NCI-H345 (cell line): ENCODE measurements at regions not wholly inside any gene's neighbourhood (a gene's known extent, or its start where the extent isn't known, plus 50 kb on each side); places are given as distances from the start of the nearest gene placed in this dataset.
"Not testable (repeated sequence)": the region's sequence is repeated elsewhere in the genome, so short reads cannot be mapped to it uniquely, and the experiment has no call there.

ENCODE experiments used
- DNase-seq: peaks from one replicate; lab custom pipeline; 2025; lab: John Stamatoyannopoulos, UW

DNA sequence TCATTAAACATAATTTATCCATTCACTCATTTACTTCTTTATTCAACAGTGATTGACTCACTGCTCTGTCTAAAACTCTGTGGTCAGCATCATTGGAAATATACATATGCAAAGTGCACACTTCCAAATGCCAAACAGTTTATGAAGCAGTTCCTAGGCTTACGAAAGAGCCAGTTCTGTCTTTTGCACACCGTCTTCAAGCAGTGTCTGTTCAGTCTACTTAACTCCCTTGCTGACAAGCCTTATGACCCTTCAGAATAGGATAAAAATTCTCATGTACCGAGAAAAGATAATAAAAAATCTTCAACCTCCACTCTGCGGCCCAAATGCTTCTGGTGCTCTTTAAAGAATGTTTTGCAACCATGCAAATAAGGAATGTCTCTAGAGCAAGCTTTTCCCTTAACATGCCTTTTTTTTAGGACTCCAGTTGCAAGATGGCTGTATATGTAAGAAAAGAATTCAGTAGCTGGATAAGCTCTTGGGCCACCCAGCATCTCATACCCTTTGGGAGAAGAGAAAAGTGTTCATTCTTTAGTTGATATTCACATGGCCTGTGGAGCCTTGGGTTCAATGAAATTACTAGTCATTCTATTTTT, 1037.0 kb upstream of the SLIT2 start:
- no peak for DNase-seq

DNA sequence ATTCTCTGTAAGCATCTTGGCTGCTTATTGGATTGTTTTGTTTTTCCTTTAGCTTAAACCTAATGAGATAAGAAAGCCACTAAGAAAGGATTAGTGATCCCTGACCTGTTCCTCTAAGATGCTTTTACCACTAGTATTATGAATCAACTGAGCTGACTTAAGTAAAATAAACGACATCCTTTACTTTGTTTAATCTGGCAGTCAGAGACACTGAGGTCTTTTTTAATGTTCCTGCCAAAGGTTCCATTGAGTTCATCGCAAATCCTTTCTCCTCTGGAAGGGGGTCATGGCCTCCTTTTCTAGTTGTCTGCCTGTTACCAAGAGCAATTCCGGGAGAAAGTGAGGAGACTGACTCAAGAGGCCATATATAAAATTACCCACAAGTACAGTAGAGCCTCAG, 1038.3 kb upstream of the SLIT2 start:
- DNase-seq: no peak

DNA sequence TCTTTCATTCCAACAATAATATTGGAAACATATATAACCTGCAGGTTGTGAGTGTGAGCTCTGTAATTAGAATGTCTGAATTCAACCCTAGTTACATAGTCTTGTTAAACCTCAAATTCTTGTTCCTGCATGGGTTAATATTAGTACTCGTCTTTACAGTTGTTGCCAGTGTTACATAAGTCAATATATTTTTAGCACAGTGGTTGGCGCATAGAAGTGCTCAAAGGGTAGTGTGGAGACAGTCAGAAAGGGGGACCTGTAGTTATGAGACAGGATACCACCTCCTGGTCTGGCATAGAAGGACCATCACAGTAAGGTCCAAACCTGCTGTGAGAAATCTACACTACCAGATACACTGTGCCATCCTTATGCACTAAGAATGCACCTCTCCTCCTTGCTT, 1045.9 kb upstream of the SLIT2 start:
- no peak for DNase-seq

DNA sequence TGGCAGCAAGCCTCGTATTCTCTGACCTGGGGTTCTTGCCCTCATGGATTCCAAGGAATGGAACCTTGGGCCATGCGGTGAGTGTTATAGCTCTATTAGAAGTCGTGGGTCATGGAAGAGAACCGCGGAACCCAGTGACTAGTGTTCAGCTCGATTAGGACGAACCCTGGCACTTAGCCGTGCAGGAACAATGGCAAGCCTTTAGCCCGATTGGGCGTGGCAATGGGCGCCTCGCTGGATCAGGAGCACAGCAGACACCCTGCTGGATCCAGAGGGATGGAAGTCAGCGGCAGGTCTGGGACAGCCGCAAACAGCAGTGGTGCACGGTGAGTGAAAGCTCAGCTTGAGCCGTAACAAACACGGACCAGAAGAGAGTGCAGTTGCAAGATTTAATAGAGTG, 1053.9 kb upstream of the SLIT2 start:
- DNase-seq: not testable (repeated sequence)

DNA sequence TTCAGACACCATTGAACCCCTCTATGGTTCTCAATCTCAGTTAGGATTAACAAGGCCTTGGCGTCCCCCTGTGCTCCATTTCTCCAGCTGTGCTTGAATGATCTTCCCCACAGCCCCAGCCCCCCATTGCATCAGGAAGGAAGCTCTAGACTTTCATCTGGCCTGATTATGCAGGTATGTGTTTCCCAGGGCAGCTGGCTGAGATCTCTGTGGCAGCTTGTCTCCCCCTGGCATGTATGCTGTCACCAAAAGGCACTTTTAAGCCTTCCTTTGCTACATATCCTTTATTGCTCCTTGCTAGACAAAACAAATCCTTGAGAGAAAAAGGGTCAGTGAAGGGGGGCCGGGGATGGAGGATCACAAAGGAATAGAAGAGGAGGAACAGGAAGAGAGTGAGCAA, 1056.0 kb upstream of the SLIT2 start:
- DNase-seq: no peak

DNA sequence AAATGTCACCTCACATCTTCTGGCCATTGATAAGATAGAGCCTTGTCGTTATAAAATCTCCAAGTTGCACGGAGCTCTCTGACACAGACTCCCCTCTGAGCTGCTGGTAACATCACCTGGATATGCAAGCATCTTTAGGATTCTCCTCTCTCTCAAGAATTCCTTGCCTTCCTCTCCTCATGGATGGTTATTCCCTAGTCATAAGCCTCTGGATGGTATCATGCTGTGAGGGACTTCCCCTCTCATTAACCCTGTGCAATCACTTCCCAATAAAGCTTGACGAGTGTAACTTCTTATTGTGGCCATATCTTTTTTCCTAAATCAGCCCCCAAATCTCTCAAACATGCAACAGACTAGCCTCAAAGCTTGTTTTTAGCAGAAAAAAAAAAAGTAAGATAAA, 1057.0 kb upstream of the SLIT2 start:
- no peak for DNase-seq

DNA sequence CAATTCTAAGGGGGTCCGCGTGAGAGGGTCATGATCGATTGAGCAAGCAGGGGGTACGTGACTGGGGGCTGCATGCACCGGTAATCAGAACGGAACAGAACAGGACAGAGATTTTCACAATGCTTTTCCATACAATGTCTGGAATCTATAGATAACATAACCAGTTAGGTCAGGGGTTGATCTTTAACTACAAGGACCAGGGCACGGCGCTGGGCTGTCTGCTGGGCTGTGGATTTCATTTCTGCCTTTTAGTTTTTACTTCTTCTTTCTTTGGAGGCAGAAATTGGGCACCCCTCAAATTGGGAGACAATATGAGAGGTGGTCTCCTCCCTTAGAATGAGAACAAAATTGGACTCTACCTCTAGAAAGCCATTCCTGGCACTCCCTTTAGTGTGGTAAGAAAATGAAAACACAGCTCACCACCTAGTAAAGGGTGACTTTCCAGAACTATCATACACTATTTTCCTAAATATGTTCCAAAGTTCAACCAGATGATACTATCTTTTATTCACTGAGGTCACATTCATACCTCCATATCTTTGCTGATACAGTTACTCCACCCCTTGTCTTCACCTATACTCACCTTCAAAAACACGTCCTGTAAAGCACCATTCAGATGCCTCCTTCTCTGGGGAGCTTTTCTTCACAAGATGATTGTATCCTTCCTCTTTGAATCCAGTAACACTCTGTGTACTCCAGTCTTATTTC, 1058.3 kb upstream of the SLIT2 start:
- DNase-seq: no peak

DNA sequence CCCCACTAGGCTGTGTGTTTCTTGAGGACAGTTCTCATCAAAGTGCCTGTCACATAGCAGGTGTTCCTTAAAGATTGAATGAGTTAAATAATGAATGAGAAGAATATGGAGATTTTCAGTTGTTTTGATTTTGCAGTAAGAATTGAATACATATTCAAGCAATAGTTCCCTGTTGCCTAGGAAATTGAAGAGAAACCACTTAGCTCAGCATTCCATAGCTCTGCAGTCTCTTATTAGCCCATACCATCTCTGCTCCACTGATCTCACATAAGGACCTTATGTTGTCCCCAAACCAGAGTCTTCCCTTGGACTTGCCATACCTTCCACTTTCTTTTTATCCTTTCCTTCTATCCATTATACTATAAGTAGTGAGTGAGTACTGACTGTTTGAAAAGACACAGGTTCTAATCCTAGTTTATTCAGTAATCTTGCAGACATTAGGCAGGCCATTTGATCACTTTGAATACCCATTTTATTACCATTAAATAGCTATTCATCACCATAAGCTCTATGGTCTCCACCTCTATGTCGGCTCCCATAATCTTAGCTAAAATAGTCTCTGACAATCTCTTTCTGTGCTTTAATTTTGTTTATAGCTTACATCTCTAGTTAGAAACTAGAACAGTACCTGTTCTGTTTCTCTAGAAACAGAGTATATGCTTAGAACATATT, 1059.6 kb upstream of the SLIT2 start:
- no peak for DNase-seq

DNA sequence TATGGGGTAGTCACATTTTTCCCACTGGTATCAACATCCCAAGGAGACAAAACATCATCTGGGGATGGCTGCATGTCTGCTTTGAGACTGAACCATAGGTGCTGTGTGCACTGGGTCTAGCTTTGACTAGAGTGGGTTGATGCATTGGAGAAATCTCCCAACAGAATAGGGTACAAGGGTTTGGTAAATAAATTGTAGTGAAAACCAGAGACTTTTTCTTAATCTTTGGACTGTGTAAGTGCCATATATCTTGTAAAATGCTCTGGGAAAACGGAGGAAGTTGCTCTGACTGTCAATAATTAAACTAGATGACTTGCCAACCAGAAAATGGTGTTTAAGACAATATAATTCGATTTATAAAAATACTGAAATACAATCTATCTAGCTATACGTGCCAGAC, 1064.0 kb upstream of the SLIT2 start:
- no peak for DNase-seq

DNA sequence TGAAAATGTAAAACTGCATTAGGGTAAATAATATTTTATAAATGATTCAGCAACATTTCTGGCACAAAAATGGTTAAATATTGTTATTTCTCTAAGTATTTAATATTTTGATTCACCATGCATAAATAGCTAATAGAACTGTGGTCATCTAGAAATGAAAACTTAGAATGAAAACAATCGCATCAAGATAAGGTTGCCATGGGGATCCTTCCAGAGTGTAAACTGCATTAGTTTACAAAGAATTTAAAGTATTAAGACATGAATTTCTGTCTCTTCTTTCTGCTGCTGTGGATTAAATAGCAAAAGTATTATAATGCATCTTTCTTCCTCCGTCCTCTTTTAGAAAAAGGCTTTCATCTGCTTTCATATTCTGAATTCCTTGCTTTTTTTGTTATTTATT, 1064.6 kb upstream of the SLIT2 start:
- DNase-seq: no peak

DNA sequence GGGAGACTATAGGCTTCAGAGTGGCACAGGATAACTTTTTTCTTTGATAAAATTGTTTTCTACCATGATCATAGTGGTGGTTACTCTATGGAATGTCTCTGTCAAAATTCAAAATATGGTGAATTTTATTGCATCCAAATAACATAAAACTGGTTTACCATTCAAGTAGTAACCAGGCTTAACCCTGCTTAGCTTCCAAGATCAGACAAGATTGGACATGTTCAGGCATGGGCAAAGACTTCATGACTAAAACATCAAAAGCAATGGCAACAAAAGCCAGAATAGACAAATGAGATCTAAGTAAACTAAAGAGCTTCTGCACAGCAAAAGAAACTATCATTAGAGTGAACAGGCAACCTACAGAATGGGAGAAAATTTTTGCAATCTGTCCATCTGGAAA, 1070.1 kb upstream of the SLIT2 start:
- DNase-seq: not testable (repeated sequence)

DNA sequence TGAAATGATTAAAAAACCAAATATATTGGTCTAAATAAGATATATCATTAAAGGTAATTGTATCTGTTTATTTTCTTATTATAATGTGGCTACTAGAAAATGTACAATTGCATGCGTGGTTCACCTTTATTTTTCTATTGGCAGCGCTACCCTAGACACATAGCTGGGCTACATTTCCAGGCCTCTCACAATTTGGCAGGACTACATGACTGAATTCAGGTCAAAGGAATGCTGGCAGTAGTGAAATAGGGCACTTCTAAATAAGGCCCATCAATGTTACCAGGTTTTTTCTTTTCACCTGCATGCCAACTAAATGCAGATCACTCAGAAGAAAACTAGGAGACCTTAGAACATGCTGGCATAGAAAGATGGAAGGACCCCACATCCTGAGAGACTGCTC, 1072.9 kb upstream of the SLIT2 start:
- DNase-seq: no peak

DNA sequence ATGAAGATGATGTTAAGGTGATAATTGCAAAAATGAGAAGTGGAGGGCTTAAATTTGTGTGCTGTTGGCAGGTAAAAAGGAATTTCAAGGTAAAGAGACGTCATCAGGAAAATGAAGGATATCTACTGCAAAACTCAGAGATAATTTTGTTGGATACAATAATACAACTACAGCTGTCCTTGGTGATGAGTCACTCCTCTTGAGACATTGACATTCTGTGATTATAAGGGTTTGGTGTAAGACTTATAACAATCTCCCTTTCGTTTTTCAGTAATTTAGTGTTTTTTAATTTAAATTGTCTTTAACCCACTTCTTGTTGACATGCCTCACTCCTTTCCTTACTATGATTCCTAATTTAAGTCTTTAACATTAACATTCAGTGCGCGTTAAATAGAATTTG, 1074.1 kb upstream of the SLIT2 start:
- no peak for DNase-seq

DNA sequence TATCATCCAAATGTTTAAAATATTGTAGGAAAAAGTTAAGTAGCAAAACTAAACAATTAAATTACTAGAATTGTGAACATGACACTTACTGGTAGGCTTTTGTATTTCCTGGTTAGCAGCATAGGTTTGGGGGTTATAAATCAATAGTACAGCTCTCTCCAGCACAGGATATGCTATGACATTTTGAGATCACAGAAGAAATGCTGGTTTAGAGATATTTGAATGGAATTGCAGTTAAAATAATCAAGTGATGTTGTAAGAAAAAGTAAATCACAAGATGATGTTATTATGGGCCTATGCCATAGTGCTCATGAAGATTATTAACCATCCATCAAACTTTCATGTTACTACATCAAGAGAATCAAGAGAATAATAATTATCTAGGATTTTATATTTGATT, 1079.9 kb upstream of the SLIT2 start:
- no peak for DNase-seq

DNA sequence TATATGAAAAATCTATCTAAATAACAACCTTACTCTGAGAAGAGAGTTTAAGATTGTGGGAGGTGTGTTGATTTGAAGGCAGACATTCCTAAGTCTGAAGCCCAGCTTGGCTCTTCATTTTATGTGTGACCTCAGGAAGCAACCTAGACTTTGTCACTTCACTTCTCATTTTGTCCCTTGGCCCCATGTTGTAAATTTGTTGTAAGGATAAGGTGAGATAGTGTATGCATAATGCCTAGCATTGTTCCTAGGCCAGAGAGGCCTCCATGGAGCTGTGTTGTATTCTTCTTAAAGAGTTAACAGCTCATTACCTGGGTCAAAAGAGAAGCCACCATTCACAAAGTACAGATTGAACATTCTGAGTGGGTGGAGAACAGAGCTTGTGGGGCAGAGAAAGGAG, 1084.4 kb upstream of the SLIT2 start:
- no peak for DNase-seq

DNA sequence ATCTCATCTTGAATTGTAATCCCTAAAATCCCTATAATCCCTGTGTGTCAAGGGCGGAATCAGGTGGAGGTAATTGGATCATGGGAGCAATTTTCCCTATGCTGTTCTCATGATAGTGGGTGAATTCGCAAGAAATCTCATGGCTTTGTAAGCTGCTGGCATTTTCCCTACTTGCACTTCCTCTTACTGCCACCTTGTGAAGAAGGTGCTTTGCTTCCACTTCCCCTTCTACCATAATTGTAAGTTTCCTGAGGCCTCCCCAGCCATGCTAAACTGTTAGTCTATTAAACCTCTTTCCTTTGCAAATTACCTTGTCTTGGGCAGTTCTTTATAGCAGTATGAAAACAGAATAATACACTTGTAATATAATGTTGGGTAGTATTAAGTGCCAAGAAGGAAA, 1087.4 kb upstream of the SLIT2 start:
- DNase-seq: no peak

DNA sequence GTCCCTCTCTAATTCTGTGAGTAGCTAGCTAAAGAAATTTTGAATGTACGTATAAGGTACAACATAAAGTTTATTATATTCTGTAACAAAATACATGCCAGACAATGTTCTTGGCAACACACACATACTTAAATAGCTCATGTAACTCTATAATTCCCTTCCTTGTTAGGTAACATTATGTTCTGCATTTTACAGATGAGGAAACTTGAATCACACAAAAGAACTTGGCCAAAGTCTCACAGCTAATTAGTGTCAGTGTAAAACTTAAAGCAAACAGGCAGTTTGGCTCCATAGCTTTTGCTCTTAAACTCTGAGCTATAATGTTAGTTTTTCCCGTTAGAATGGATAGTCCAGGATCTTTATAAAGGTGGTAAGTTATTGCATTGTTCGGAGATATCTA, 1091.8 kb upstream of the SLIT2 start:
- no peak for DNase-seq

DNA sequence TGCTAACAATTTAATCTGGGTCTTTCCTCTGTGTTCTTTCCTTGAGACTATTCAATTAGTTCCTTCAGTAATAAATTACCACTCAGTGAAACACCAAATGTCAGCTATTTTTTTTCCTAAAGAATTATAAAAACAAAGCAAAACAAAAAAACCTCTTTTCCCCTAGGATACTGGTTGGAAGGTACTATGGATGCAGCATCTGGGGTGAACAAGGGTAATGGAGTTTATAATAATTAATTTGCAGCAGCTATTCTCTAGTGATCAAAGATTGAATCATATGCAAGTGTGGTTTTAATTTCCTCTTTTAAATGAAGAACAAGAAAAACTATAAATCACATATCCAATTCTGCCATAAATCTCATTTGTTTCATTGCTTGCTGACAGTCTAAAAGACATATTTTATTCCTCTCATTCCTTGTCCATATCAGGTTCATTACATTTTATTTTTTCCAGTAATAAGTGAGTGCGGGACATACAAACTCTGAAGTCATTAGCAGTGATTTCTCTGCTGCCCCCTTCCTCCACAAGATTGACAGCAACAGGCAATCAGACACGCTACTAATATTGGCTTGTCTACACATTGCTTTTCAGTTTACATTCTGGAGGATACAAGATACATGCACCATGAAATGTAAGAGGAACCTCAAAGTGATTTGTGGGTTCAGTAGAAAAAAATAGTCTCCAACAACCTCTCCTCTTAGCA, 1093.4 kb upstream of the SLIT2 start:
- no peak for DNase-seq

DNA sequence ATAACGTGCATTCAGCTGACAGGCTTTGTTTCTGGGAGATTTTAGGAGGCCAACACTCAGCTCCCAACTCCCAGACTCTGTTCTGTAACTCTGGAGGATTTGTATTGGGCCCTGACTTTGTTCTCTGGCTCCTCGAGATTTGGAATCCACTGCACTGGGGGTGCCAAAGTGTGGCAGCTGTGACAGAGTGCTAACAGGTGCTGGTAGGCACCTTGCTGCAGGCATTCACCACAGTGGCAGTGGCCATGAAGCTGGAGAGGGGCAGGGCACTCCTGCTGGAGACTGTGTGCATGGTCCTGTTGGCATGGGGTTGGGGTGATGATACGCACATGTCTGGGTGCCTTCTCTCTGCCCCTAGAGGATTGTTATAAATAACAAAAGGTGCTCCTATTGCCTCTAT, 1094.9 kb upstream of the SLIT2 start:
- no peak for DNase-seq

DNA sequence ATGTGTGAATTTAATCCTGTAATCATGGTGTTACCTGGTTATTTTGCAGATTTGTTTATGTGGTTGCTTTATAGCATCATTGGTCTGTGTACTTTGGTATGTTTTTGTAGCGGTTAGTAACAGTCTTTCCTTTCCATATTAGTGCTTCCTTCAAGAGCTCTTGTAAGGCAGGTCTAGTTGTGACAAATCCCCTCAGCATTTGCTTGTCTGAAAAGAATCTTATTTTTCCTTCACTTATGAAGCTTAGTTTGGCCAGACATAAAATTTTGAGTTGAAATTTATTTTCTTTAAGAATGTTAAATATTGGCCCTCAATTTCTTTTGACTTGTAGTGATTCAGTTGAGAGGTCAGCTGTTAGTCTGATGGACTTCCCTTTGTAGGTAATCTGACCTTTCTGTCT, 1096.1 kb upstream of the SLIT2 start:
- DNase-seq: no peak

DNA sequence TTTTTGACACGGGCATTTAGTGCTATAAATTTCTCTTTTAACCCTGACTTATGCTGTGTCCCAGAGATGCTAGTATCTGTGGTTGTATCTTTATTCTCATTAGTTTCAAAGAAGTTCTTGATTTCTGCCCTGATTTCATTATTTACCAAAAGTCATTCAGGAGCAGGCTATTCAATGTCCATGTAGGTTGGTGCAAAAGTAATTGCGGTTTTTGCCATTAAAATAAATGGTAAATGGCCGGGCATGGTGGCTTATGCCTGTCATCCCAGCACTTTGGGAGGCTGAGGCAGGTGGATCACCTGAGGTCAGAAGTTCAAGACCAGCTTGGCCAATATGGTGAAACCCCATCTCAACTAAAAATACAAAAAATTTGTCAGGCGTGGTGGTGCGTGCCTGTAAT, 1097.4 kb upstream of the SLIT2 start:
- DNase-seq: not testable (repeated sequence)

DNA sequence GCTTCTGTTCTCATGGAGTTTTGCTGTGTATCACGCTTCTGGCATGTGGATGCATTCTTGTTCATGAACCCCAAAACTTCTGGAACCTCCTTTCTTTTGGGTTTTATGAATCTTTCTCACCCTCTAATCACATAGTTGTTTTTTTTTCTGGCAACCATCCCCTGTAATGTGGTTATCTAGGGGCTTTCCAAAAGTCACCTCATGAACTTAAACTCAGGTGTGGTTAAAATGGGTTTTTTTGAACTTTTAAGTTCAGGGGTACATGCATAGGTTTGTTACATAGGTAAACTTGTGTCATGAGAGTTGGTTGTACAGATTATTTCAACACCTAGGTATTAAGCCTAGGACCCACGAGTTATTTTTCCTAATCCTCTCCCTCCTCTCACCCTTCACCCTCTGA, 1099.4 kb upstream of the SLIT2 start:
- no peak for DNase-seq

DNA sequence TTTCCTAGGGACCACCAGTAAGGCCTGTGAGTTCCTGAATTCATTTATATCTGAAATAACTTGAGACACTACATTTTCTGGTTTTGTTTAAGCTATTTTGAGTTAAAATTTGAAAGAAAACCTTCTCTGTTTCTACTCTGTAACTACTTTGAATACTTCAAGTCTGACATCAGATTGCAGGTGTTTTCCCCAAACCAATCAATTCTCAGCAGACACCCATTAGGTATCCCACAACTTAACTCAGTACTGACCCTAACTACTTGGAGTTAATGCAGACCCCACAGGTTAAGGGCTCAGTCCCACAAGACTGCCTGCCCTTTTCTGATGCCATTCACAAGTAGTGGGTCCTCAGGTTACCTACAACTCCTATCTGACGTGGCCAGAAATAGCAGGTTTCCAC, 1100.0 kb upstream of the SLIT2 start:
- no peak for DNase-seq
